GM18511 (cell line): ENCODE measurements at regions not wholly inside any gene's neighbourhood (a gene's known extent, or its start where the extent isn't known, plus 50 kb on each side); places are given as distances from the start of the nearest gene placed in this dataset.

Experiments
- ATAC-seq: cut with Tn5 transposase; IDR thresholded peaks from one replicate; pipeline ENCODE4 v1.9.1; 2021; ENCODE audit warnings: mild to moderate bottlenecking, moderate library complexity; ENCODE audit not compliant: unreplicated experiment

GRCh38 chr1:94646786-94647555 is 105.4 kb upstream of the F3 start:
- ATAC-seq: no peak

- no peak for ATAC-seq
These were observed 104.6 kb upstream of the F3 start for GRCh38 chr1:94646141-94646643.

GRCh38 chr1:94644352-94644751 is 102.8 kb upstream of the F3 start:
- no peak for ATAC-seq

- no peak for ATAC-seq
These were observed 102.3 kb upstream of the F3 start for GRCh38 chr1:94643819-94644218.

GRCh38 chr1:94642617-94643321 is 101.2 kb upstream of the F3 start:
- no peak for ATAC-seq

- ATAC-seq: no peak
These were observed 100.4 kb upstream of the F3 start for GRCh38 chr1:94641990-94642389.

GRCh38 chr1:94640125-94640524 is 98.6 kb upstream of the F3 start:
- no peak for ATAC-seq

- ATAC-seq: no peak
These were observed 95.6 kb upstream of the F3 start for GRCh38 chr1:94637121-94637520.

GRCh38 chr1:94636624-94637023 is 95.1 kb upstream of the F3 start:
- no peak for ATAC-seq

GRCh38 chr1:94636100-94636499 is 94.5 kb upstream of the F3 start:
- no peak for ATAC-seq

- ATAC-seq: no peak
These were observed 93.4 kb upstream of the F3 start for GRCh38 chr1:94634977-94635416.

- no peak for ATAC-seq
These were observed 91.5 kb upstream of the F3 start for GRCh38 chr1:94633051-94633450.

- ATAC-seq: no peak
These were observed 88.0 kb upstream of the F3 start for GRCh38 chr1:94629259-94630181.

GRCh38 chr1:94628499-94628843 is 86.9 kb upstream of the F3 start:
- no peak for ATAC-seq

GRCh38 chr1:94627771-94628498 is 86.4 kb upstream of the F3 start:
- ATAC-seq: no peak

- ATAC-seq: no peak
These were observed 82.6 kb upstream of the F3 start for GRCh38 chr1:94624203-94624602.

GRCh38 chr1:94623560-94624148 is 82.1 kb upstream of the F3 start:
- ATAC-seq: no peak

- ATAC-seq: no peak
These were observed 81.2 kb upstream of the F3 start for GRCh38 chr1:94622757-94623156.

GRCh38 chr1:94621802-94622201 is 80.2 kb upstream of the F3 start:
- ATAC-seq: no peak

GRCh38 chr1:94621395-94621794 is 79.8 kb upstream of the F3 start:
- ATAC-seq: no peak
